BE2C (cell line): ENCODE measurements at regions not wholly inside any gene's neighbourhood (a gene's known extent, or its start where the extent isn't known, plus 50 kb on each side); places are given as distances from the start of the nearest gene placed in this dataset.

Experiments used
- DNase-seq: peaks from one replicate; pipeline ENCODE4 v3.0.0-alpha.2; 2020
- H3K27me3 ChIP-seq: fragments of 250-450 bp; sonication (Bioruptor Pico); 2 replicates; pipeline ENCODE4 v1.5.1; 2020; ENCODE audit warnings: mild to moderate bottlenecking
- H3K36me3 ChIP-seq: fragments of 250-450 bp; sonication (Bioruptor Pico); 2 replicates; pipeline ENCODE4 v1.5.1; 2020; ENCODE audit warnings: mild to moderate bottlenecking
- H3K4me1 ChIP-seq: fragments of 250-450 bp; sonication (Bioruptor Pico); 2 replicates; pipeline ENCODE4 v1.5.1; 2020
- H3K4me3 ChIP-seq: 2 replicates; pipeline ENCODE4 v1.5.1; 2011; ENCODE audit warnings: low read depth, low read length
- H3K9me3 ChIP-seq: fragments of 250-450 bp; sonication (Bioruptor Pico); 2 replicates; pipeline ENCODE4 v1.5.1; 2020
- CTCF ChIP-seq: IDR thresholded peaks from 2 replicates; pipeline ENCODE4 v1.5.1; 2012; ENCODE audit warnings: mild to moderate bottlenecking, low read depth, low read length

- Histone ChIP-seq H3K4me1 (no peaks in the 10 kb centered on the region), H3K9me3 (no peaks in the 10 kb centered on the region), H3K36me3 (no peaks in the 10 kb centered on the region), H3K27me3 (peaks cover 29% of the 10 kb centered on the region), H3K4me3 (no peak overlapping the region)
- no peak for DNase-seq
- TF ChIP-seq CTCF = no peak
These were observed 137.2 kb upstream of the ETS2 start for GRCh38 chr21:38668541-38668940.

GRCh38 chr21:38669186-38669585, 136.5 kb upstream of the ETS2 start:
- TF ChIP-seq CTCF = peak; percentile 58
- Histone ChIP-seq H3K9me3 (no peaks in the 10 kb centered on the region), H3K36me3 (no peaks in the 10 kb centered on the region), H3K4me3 (no peak overlapping the region), H3K4me1 (no peaks in the 10 kb centered on the region), H3K27me3 (peaks cover 28% of the 10 kb centered on the region)
- DNase-seq = no peak

GRCh38 chr21:38670861-38671260, 134.9 kb upstream of the ETS2 start:
- H3K4me1 ChIP-seq = no peaks in the 10 kb centered on the region
- DNase-seq = no peak
- no peak overlapping the region for H3K4me3 ChIP-seq
- TF ChIP-seq CTCF = no peak
- H3K9me3 ChIP-seq = no peaks in the 10 kb centered on the region
- peaks cover 31% of the 10 kb centered on the region for H3K27me3 ChIP-seq
- H3K36me3 ChIP-seq = no peaks in the 10 kb centered on the region

- DNase-seq = no peak
- Histone ChIP-seq H3K36me3 (no peaks in the 10 kb centered on the region), H3K27me3 (peaks cover 38% of the 10 kb centered on the region), H3K4me1 (no peaks in the 10 kb centered on the region), H3K4me3 (no peak overlapping the region), H3K9me3 (no peaks in the 10 kb centered on the region)
- no peak for TF ChIP-seq CTCF
These were observed 134.0 kb upstream of the ETS2 start for GRCh38 chr21:38671773-38672172.

GRCh38 chr21:38675182-38675824, 130.4 kb upstream of the ETS2 start:
- Histone ChIP-seq H3K4me3 (no peak overlapping the region), H3K4me1 (no peaks in the 10 kb centered on the region), H3K9me3 (no peaks in the 10 kb centered on the region), H3K27me3 (peaks cover 33% of the 10 kb centered on the region), H3K36me3 (no peaks in the 10 kb centered on the region)
- no peak for DNase-seq
- TF ChIP-seq CTCF = no peak

GRCh38 chr21:38678827-38679226, 126.9 kb upstream of the ETS2 start:
- Histone ChIP-seq H3K9me3 (no peaks in the 10 kb centered on the region), H3K27me3 (peaks cover 23% of the 10 kb centered on the region), H3K4me3 (no peak overlapping the region), H3K4me1 (no peaks in the 10 kb centered on the region), H3K36me3 (no peaks in the 10 kb centered on the region)
- DNase-seq = no peak
- no peak for TF ChIP-seq CTCF
